Hepatocyte (in vitro differentiated cells): ENCODE measurements at regions not wholly inside any gene's neighbourhood (a gene's known extent, or its start where the extent isn't known, plus 50 kb on each side); places are given as distances from the start of the nearest gene placed in this dataset.

Experiments
- DNase-seq: peaks from one replicate; pipeline ENCODE4 v3.0.0-alpha.2; 2016; ENCODE audit warnings: low spot score
- H2AFZ ChIP-seq: fragments of 200-600 bp; sonication (generic); 2 replicates; pipeline ENCODE4 v1.6.0; 2016; ENCODE audit warnings: antibody characterized with exemption, mild to moderate bottlenecking
- H3K27ac ChIP-seq: fragments of 200-600 bp; sonication (generic); 2 replicates; pipeline ENCODE4 v1.5.1; 2016; ENCODE audit warnings: mild to moderate bottlenecking
- H3K27me3 ChIP-seq: fragments of 200-600 bp; sonication (generic); 2 replicates; pipeline ENCODE4 v1.6.1; 2016
- H3K36me3 ChIP-seq: fragments of 200-600 bp; sonication (generic); replicated peaks from 2 replicates; pipeline ENCODE4 v1.5.1; 2016; ENCODE audit warnings: low read depth; ENCODE audit not compliant: insufficient read depth
- H3K4me1 ChIP-seq: fragments of 200-600 bp; sonication (generic); 2 replicates; pipeline ENCODE4 v1.5.1; 2016; ENCODE audit warnings: mild to moderate bottlenecking, moderate library complexity; ENCODE audit not compliant: insufficient read depth
- H3K4me2 ChIP-seq: fragments of 200-600 bp; sonication (generic); 2 replicates; pipeline ENCODE4 v1.6.0; 2016
- H3K4me3 ChIP-seq: fragments of 200-600 bp; sonication (generic); 2 replicates; pipeline ENCODE4 v1.5.1; 2016; ENCODE audit warnings: mild to moderate bottlenecking
- H3K79me2 ChIP-seq: fragments of 200-600 bp; sonication (generic); 2 replicates; pipeline ENCODE4 v1.6.0; 2017; ENCODE audit warnings: mild to moderate bottlenecking
- H3K9me2 ChIP-seq: fragments of 200-600 bp; sonication (generic); replicated peaks from 2 replicates; pipeline ENCODE4 v1.6.0; 2017; ENCODE audit warnings: mild to moderate bottlenecking; ENCODE audit not compliant: insufficient read depth
- H3K9me3 ChIP-seq: fragments of 200-600 bp; sonication (generic); 2 replicates; pipeline ENCODE4 v1.5.1; 2016; ENCODE audit warnings: low read depth, mild to moderate bottlenecking
- H4K20me1 ChIP-seq: fragments of 200-600 bp; sonication (generic); 2 replicates; pipeline ENCODE4 v1.6.0; 2016; ENCODE audit warnings: mild to moderate bottlenecking; ENCODE audit not compliant: insufficient read depth, poor library complexity, severe bottlenecking
- EZH2 ChIP-seq: fragments of 200-600 bp; sonication (generic); IDR thresholded peaks from 2 replicates; pipeline ENCODE4 v1.6.1; 2016; ENCODE audit warnings: antibody characterized with exemption, mild to moderate bottlenecking, borderline replicate concordance
- EZH2phosphoT487 ChIP-seq: fragments of 200-600 bp; sonication (generic); IDR thresholded peaks from one replicate; pipeline ENCODE4 v1.6.1; 2018; ENCODE audit warnings: antibody characterized with exemption, mild to moderate bottlenecking, low read depth, moderate library complexity; ENCODE audit not compliant: unreplicated experiment, severe bottlenecking
- WGBS: methylation state at CpG from one replicate; pipeline ENCODE4 v1.1.6; 2016; ENCODE audit warnings: low lambda C conversion rate; ENCODE audit errors: missing lambda C conversion rate; 5-methylcytosine and 5-hydroxymethylcytosine counted together
- TF ChIP-seq, protein P1 (sequence below): fragments of 200-600 bp; sonication (generic); IDR thresholded peaks from 2 replicates; pipeline ENCODE4 v1.5.1; 2016; ENCODE audit warnings: antibody characterized with exemption, mild to moderate bottlenecking; ENCODE audit not compliant: poor library complexity

DNA sequence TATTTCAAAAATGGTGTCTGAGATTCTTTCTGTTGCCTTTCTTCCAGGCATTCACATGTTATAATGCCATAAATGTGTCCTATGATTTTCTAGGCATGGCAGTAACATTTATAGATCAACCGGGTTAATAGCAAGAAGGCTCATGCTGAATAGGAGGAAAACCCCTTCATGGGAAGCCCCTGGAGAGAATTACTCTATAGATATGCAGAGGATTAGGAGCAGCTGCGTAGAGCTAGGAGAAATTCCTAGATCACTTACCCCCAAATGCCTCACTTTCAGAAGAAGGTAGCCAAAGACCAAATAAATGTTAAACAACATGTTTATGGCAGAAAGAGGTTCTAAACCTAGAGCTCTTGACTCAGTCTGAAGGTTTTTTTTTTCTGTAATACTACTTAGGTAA, 153.4 kb upstream of the CTNNA2 start:
- no peak for DNase-seq
- Histone ChIP-seq H3K9me2 (no peaks in the 10 kb centered on the region), H3K4me3 (no peak overlapping the region), H3K79me2 (no peaks in the 10 kb centered on the region), H3K4me2 (no peak overlapping the region), H3K27ac (no peak overlapping the region), H3K27me3 (no peaks in the 10 kb centered on the region), H4K20me1 (no peaks in the 10 kb centered on the region), H3K36me3 (no peaks in the 10 kb centered on the region), H3K9me3 (no peaks in the 10 kb centered on the region), H3K4me1 (no peaks in the 10 kb centered on the region), H2AFZ (no peak overlapping the region)
- TF ChIP-seq EZH2: no peak
- no peak for TF ChIP-seq EZH2phosphoT487
- TF ChIP-seq, protein P1, sequence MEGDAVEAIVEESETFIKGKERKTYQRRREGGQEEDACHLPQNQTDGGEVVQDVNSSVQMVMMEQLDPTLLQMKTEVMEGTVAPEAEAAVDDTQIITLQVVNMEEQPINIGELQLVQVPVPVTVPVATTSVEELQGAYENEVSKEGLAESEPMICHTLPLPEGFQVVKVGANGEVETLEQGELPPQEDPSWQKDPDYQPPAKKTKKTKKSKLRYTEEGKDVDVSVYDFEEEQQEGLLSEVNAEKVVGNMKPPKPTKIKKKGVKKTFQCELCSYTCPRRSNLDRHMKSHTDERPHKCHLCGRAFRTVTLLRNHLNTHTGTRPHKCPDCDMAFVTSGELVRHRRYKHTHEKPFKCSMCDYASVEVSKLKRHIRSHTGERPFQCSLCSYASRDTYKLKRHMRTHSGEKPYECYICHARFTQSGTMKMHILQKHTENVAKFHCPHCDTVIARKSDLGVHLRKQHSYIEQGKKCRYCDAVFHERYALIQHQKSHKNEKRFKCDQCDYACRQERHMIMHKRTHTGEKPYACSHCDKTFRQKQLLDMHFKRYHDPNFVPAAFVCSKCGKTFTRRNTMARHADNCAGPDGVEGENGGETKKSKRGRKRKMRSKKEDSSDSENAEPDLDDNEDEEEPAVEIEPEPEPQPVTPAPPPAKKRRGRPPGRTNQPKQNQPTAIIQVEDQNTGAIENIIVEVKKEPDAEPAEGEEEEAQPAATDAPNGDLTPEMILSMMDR: no peak
- WGBS: 57% methylated on average over 2 of the region's 2 CpGs

DNA sequence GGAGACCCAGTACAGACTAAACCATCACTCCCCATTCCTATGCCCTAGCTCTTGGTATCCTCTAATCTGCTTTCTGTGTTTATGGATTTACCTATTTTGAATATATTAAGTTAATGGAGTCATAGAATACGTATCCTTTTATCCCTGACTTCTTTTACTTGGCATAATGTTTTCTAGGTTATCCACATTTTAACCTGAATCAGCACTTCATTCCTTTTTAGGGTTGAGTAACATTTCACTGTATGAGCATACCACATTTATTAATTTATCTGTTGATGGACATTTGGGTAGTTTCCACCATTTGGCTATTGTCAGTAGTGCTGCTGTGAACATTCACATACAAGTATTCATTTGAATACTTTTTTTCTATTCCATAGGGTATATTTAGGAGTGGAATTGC, 157.3 kb upstream of the CTNNA2 start:
- 45% methylated on average over 1 of the region's 1 CpG for WGBS
- DNase-seq: no peak
- Histone ChIP-seq H3K4me1 (no peaks in the 10 kb centered on the region), H3K9me3 (no peaks in the 10 kb centered on the region), H3K4me2 (no peak overlapping the region), H4K20me1 (no peaks in the 10 kb centered on the region), H3K79me2 (no peaks in the 10 kb centered on the region), H3K27ac (no peak overlapping the region), H3K27me3 (no peaks in the 10 kb centered on the region), H3K9me2 (no peaks in the 10 kb centered on the region), H2AFZ (no peak overlapping the region), H3K4me3 (no peak overlapping the region), H3K36me3 (no peaks in the 10 kb centered on the region)
- TF ChIP-seq EZH2 (no peak), EZH2phosphoT487 (no peak)
- TF ChIP-seq, protein P1: no peak

DNA sequence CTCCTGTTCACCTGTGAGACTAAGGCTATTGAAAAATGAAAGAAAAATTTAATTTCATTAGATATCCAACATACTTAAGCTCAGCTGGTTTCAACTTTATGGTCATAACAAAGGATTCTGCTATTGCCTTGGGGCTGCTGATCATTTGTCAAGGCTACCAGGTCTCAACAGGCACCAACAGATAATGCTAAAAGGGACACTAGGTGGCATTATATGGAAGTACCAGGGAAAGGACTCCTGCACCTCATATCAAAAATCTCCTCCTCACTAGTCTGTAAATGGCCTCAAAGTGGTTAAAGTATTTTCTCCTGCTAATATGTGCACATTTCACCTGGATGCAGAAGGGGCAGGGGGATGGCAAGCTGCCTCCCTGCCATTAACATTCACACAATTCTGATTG, 167.9 kb upstream of the REG3A start:
- no peaks in the 10 kb centered on the region for H4K20me1 ChIP-seq
- no peak overlapping the region for H3K4me2 ChIP-seq
- no peak overlapping the region for H3K4me3 ChIP-seq
- no peaks in the 10 kb centered on the region for H3K9me2 ChIP-seq
- no peaks in the 10 kb centered on the region for H3K79me2 ChIP-seq
- H3K36me3 ChIP-seq: no peaks in the 10 kb centered on the region
- no peak overlapping the region for H2AFZ ChIP-seq
- no peak for DNase-seq
- H3K4me1 ChIP-seq: no peaks in the 10 kb centered on the region
- H3K27me3 ChIP-seq: no peaks in the 10 kb centered on the region
- no peaks in the 10 kb centered on the region for H3K9me3 ChIP-seq
- TF ChIP-seq EZH2phosphoT487 (no peak), EZH2 (no peak)
- TF ChIP-seq, protein P1: no peak
- no peak overlapping the region for H3K27ac ChIP-seq

DNA sequence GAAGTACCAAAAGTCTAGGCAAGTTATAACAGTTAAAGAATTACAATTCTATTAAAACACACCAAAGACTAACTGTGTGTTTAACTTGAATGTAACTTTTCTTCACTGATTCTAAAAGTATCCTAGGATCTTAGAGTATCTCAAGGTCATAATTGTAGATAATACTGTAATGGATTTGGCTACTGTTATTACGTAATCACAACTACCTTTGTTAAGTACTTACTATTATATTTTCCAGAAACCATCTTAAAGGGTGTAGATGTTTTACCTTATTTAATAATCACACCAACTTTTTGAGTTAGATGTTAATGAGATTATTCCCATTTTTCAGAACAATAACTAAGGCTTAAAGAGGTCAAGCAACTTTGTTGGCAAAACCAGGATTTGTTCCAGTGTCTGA, 161.3 kb upstream of the REG3A start:
- Histone ChIP-seq H3K27ac (no peak overlapping the region), H2AFZ (no peak overlapping the region), H3K79me2 (no peaks in the 10 kb centered on the region), H3K9me3 (no peaks in the 10 kb centered on the region), H3K4me1 (no peaks in the 10 kb centered on the region), H3K9me2 (no peaks in the 10 kb centered on the region), H3K36me3 (no peaks in the 10 kb centered on the region), H3K4me2 (no peak overlapping the region), H3K4me3 (no peak overlapping the region), H3K27me3 (no peaks in the 10 kb centered on the region), H4K20me1 (no peaks in the 10 kb centered on the region)
- TF ChIP-seq, protein P1: no peak
- TF ChIP-seq EZH2phosphoT487 (no peak), EZH2 (no peak)
- no peak for DNase-seq
- 96% methylated on average over 1 of the region's 1 CpG for WGBS
